ENCODE measurements at regions not wholly inside any gene's neighbourhood (a gene's known extent, or its start where the extent isn't known, plus 50 kb on each side); places are given as distances from the start of the nearest gene placed in this dataset.

- Histone ChIP-seq H3K4me1 (ENCODE audit: insufficient read depth, low read length) (no peaks in the 10 kb centered on the region), H3K36me3 (ENCODE audit: insufficient read depth, low read length) (no peaks in the 10 kb centered on the region), H3K4me2 (ENCODE audit: insufficient read depth, low read length) (no peak overlapping the region), H3K79me2 (ENCODE audit: insufficient read depth, low read length) (no peaks in the 10 kb centered on the region), H3K9ac (ENCODE audit: low read depth, low read length) (no peak overlapping the region), H3K4me3 (ENCODE audit: low read depth in 1 of 2, low read length in 2 of 2) (no peak overlapping the region), H4K20me1 (ENCODE audit: insufficient read depth, low read length) (no peaks in the 10 kb centered on the region), H3K9me3 (ENCODE audit: insufficient read depth, low read length, severe bottlenecking) (no peaks in the 10 kb centered on the region), H3K27me3 (ENCODE audit: insufficient read depth, low read length, poor library complexity) (peaks cover 7% of the 10 kb centered on the region), H3K27ac (ENCODE audit: low read length) (no peak overlapping the region), H2AFZ (ENCODE audit: low read depth, low read length) (no peak overlapping the region)
- ATAC-seq (ENCODE audit: insufficient read depth, low read depth) (no peak), DNase-seq (no peak)
- TF ChIP-seq EZH2 (IDR thresholded peaks at IDR 0.05; ENCODE audit: borderline replicate concordance, low read depth, low read length, severe bottlenecking) (no peak), CTCF (IDR thresholded peaks at IDR 0.05; ENCODE audit: borderline replicate concordance, extremely low read depth, low read length, poor library complexity, severe bottlenecking) (no peak)
These were observed 87.5 kb upstream of the TMEM170B start for GRCh38 chr6:11450037-11450436.

GRCh38 chr6:11449408-11449807 lies 88.1 kb upstream of the TMEM170B start:
- Histone ChIP-seq H3K4me3 (ENCODE audit: low read depth in 1 of 2, low read length in 2 of 2) (no peak overlapping the region), H3K27me3 (ENCODE audit: insufficient read depth, low read length, poor library complexity) (peaks cover 7% of the 10 kb centered on the region), H3K27ac (ENCODE audit: low read length) (no peak overlapping the region), H4K20me1 (ENCODE audit: insufficient read depth, low read length) (no peaks in the 10 kb centered on the region), H3K9me3 (ENCODE audit: insufficient read depth, low read length, severe bottlenecking) (no peaks in the 10 kb centered on the region), H3K79me2 (ENCODE audit: insufficient read depth, low read length) (no peaks in the 10 kb centered on the region), H3K9ac (ENCODE audit: low read depth, low read length) (no peak overlapping the region), H3K4me2 (ENCODE audit: insufficient read depth, low read length) (no peak overlapping the region), H2AFZ (ENCODE audit: low read depth, low read length) (no peak overlapping the region), H3K36me3 (ENCODE audit: insufficient read depth, low read length) (no peaks in the 10 kb centered on the region), H3K4me1 (ENCODE audit: insufficient read depth, low read length) (no peaks in the 10 kb centered on the region)
- ATAC-seq (ENCODE audit: insufficient read depth, low read depth) (no peak), DNase-seq (no peak)
- TF ChIP-seq EZH2 (IDR thresholded peaks at IDR 0.05; ENCODE audit: borderline replicate concordance, low read depth, low read length, severe bottlenecking): no peak
- no peak for TF ChIP-seq CTCF (IDR thresholded peaks at IDR 0.05; ENCODE audit: borderline replicate concordance, extremely low read depth, low read length, poor library complexity, severe bottlenecking)

- no peaks in the 10 kb centered on the region for H4K20me1 ChIP-seq (ENCODE audit: insufficient read depth, low read length)
- H3K79me2 ChIP-seq (ENCODE audit: insufficient read depth, low read length): no peaks in the 10 kb centered on the region
- H3K4me3 ChIP-seq (ENCODE audit: low read depth in 1 of 2, low read length in 2 of 2): no peak overlapping the region
- H3K36me3 ChIP-seq (ENCODE audit: insufficient read depth, low read length): no peaks in the 10 kb centered on the region
- no peak for TF ChIP-seq CTCF (IDR thresholded peaks at IDR 0.05; ENCODE audit: borderline replicate concordance, extremely low read depth, low read length, poor library complexity, severe bottlenecking)
- TF ChIP-seq EZH2 (IDR thresholded peaks at IDR 0.05; ENCODE audit: borderline replicate concordance, low read depth, low read length, severe bottlenecking): no peak
- H2AFZ ChIP-seq (ENCODE audit: low read depth, low read length): no peak overlapping the region
- H3K27ac ChIP-seq (ENCODE audit: low read length): no peak overlapping the region
- H3K4me1 ChIP-seq (ENCODE audit: insufficient read depth, low read length): no peaks in the 10 kb centered on the region
- H3K4me2 ChIP-seq (ENCODE audit: insufficient read depth, low read length): no peak overlapping the region
- no peak for ATAC-seq (ENCODE audit: insufficient read depth, low read depth)
- peaks cover 7% of the 10 kb centered on the region for H3K27me3 ChIP-seq (ENCODE audit: insufficient read depth, low read length, poor library complexity)
- H3K9me3 ChIP-seq (ENCODE audit: insufficient read depth, low read length, severe bottlenecking): no peaks in the 10 kb centered on the region
- no peak overlapping the region for H3K9ac ChIP-seq (ENCODE audit: low read depth, low read length)
- no peak for DNase-seq
These were observed 89.5 kb upstream of the TMEM170B start for GRCh38 chr6:11448038-11448437.

DNA sequence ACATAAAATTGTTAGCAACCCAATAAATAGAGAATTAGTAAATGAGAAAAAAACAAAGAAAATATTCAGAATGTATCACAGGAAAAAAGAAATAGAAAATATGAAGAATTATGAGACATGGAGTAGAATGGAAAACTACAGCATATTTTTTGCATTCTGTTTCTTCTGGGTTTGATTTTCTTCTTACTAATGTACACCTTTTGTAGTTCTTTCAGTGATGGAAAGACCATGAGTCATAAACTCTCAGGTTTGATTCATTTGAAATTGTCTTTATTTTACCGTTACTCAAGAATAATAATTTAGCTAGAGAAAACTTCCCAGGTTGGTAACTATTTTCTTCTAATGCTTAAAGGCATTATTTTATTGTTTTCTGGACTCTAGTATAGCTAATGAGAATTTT lies 90.3 kb upstream of the TMEM170B start:
- Histone ChIP-seq H3K36me3 (ENCODE audit: insufficient read depth, low read length) (no peaks in the 10 kb centered on the region), H3K4me2 (ENCODE audit: insufficient read depth, low read length) (no peak overlapping the region), H3K9me3 (ENCODE audit: insufficient read depth, low read length, severe bottlenecking) (no peaks in the 10 kb centered on the region), H2AFZ (ENCODE audit: low read depth, low read length) (no peak overlapping the region), H3K79me2 (ENCODE audit: insufficient read depth, low read length) (no peaks in the 10 kb centered on the region), H3K27ac (ENCODE audit: low read length) (no peak overlapping the region), H4K20me1 (ENCODE audit: insufficient read depth, low read length) (no peaks in the 10 kb centered on the region), H3K4me1 (ENCODE audit: insufficient read depth, low read length) (no peaks in the 10 kb centered on the region), H3K9ac (ENCODE audit: low read depth, low read length) (no peak overlapping the region), H3K4me3 (ENCODE audit: low read depth in 1 of 2, low read length in 2 of 2) (no peak overlapping the region), H3K27me3 (ENCODE audit: insufficient read depth, low read length, poor library complexity) (peaks cover 7% of the 10 kb centered on the region)
- DNase-seq (no peak), ATAC-seq (ENCODE audit: insufficient read depth, low read depth) (no peak)
- TF ChIP-seq CTCF (IDR thresholded peaks at IDR 0.05; ENCODE audit: borderline replicate concordance, extremely low read depth, low read length, poor library complexity, severe bottlenecking): no peak
- no peak for TF ChIP-seq EZH2 (IDR thresholded peaks at IDR 0.05; ENCODE audit: borderline replicate concordance, low read depth, low read length, severe bottlenecking)
